NB4 (cell line): ENCODE measurements at regions not wholly inside any gene's neighbourhood (a gene's known extent, or its start where the extent isn't known, plus 50 kb on each side); places are given as distances from the start of the nearest gene placed in this dataset.

Experiments used
- DNase-seq: peaks from one replicate; pipeline ENCODE4 v3.0.0; 2010; ENCODE audit warnings: low read depth
- H3K4me3 ChIP-seq: one replicate; pipeline ENCODE4 v1.5.1; 2011; ENCODE audit warnings: mild to moderate bottlenecking, low read depth, low read length, moderate library complexity
- MAX ChIP-seq: IDR thresholded peaks from 2 replicates; pipeline ENCODE4 v1.6.1; 2011; ENCODE audit warnings: low read depth, low read length
- MYC ChIP-seq: IDR thresholded peaks from 2 replicates; pipeline ENCODE4 v1.6.1; 2011; ENCODE audit warnings: low read depth, low read length
- POLR2A ChIP-seq: IDR thresholded peaks from 2 replicates; pipeline ENCODE4 v1.6.1; 2011; ENCODE audit warnings: mild to moderate bottlenecking; ENCODE audit not compliant: insufficient read length; ENCODE audit errors: extremely low read depth
- TF ChIP-seq, protein P1 (sequence below): IDR thresholded peaks from one replicate; pipeline ENCODE4 v1.5.1; 2012; ENCODE audit warnings: low read depth, low read length

GRCh38 chr10:83075016-83075814 lies 1064.1 kb upstream of the GHITM start:
- TF ChIP-seq, protein P1, sequence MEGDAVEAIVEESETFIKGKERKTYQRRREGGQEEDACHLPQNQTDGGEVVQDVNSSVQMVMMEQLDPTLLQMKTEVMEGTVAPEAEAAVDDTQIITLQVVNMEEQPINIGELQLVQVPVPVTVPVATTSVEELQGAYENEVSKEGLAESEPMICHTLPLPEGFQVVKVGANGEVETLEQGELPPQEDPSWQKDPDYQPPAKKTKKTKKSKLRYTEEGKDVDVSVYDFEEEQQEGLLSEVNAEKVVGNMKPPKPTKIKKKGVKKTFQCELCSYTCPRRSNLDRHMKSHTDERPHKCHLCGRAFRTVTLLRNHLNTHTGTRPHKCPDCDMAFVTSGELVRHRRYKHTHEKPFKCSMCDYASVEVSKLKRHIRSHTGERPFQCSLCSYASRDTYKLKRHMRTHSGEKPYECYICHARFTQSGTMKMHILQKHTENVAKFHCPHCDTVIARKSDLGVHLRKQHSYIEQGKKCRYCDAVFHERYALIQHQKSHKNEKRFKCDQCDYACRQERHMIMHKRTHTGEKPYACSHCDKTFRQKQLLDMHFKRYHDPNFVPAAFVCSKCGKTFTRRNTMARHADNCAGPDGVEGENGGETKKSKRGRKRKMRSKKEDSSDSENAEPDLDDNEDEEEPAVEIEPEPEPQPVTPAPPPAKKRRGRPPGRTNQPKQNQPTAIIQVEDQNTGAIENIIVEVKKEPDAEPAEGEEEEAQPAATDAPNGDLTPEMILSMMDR = no peak
- TF ChIP-seq MAX (no peak), POLR2A (no peak), MYC (no peak)
- no peak overlapping the region for H3K4me3 ChIP-seq
- DNase-seq = no peak

DNA sequence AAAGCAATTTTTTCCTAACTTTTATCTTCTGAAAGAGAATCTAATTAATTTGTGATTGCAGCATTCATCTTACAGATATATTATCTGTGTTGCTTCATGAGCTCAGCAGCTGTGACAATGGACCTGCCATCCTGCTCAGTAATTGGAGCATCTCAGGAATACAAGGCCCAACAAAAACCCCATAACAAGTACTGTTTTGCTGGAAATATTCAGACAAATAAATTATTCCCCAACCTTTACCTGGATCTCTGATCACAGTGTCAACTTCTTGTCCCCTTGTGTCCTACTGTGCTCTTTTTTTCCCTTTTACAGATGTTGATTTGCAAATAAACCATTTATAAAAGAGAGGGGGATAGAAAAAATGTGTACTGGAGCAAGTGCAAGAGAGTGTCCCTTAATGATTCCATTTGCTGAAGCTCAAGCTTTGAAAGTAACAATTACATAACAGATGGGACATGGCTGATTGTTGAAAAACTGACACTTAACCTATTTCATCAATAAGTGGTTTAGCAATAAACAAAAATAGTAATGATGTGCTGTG lies 1063.4 kb upstream of the GHITM start:
- no peak overlapping the region for H3K4me3 ChIP-seq
- TF ChIP-seq POLR2A = no peak
- TF ChIP-seq, protein P1 = no peak
- no peak for TF ChIP-seq MYC
- no peak for DNase-seq

DNA sequence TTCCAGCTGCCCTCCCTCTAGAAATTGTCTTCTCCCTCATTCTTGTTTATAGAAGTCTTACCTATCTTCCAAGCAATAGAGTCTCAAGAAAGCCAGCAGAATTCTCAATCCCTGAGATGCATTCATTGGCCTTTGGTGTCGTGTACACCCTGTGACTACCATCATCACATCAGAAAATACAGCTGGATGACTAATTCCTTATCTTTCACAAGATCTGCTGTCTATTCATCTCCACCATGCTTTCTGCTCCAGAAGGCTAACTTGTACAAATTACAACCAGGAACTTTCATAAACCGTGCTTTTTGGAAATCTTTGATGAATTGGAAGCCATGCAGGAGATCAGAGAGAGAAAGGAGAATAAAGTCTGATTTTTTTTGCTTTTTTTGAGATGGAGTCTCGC lies 1062.9 kb upstream of the GHITM start:
- DNase-seq = no peak
- TF ChIP-seq POLR2A (no peak), MAX (no peak), MYC (no peak)
- TF ChIP-seq, protein P1 = no peak
- H3K4me3 ChIP-seq = no peak overlapping the region

DNA sequence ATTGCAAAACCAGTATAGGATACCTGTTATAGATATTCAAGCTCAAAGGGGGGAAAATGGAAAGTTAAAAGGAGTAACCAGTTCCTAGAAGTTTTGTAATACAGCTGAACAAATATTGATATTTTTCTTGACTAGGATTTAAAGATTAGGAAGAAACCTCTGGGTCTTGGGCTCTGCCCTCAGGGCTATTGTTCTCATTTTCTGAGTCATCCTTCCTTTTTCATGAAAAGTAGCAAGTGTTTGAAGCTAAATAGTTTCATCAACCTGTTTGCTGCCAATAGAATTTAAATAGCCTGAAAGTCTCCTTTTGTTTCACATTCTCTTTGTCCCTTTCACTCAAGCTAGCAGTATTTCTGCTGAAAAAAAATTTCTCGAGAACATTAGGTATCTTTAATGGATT lies 1061.1 kb upstream of the GHITM start:
- H3K4me3 ChIP-seq = no peak overlapping the region
- no peak for DNase-seq
- TF ChIP-seq, protein P1 = no peak
- no peak for TF ChIP-seq POLR2A
- TF ChIP-seq MAX = no peak
- no peak for TF ChIP-seq MYC

- TF ChIP-seq MYC = no peak
- TF ChIP-seq, protein P1 = no peak
- TF ChIP-seq POLR2A = no peak
- no peak for TF ChIP-seq MAX
- H3K4me3 ChIP-seq = no peak overlapping the region
- no peak for DNase-seq
Measured at GRCh38 chr10:83078645-83079044, 1060.7 kb upstream of the GHITM start.
